ENCODE measurements at regions not wholly inside any gene's neighbourhood (a gene's known extent, or its start where the extent isn't known, plus 50 kb on each side); places are given as distances from the start of the nearest gene placed in this dataset.

- in situ Hi-C loops (cut with HindIII; ENCODE audit: low sequenced_read_pairs): no loop called here
- no peak for DNase-seq (ENCODE audit: low spot score)
These were observed 553.1 kb downstream of the EFNB2 start for GRCh38 chr13:105982219-105982930.

GRCh38 chr13:105979131-105980011 lies 556.1 kb downstream of the EFNB2 start:
- DNase-seq (ENCODE audit: low spot score): no peak
- in situ Hi-C loops (cut with HindIII; ENCODE audit: low sequenced_read_pairs): no loop called here

DNA sequence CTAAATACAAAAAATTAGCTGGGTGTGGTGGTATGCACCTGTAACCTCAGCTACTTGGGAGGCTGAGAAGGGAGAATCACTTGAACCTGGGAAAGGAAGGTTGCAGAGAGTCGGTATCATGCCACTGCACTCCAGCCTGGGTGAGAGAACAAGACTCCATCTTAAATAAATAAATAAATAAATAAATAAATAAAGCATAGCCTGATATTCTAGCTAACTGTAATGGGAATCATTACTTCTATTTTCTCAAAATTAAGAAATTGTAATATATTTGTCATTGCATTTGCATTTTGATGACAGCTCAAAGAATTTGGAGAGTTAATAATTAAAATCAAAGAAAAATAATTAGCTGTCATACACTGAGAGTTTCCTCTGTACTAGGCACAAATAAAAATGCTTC lies 561.1 kb downstream of the EFNB2 start:
- DNase-seq (ENCODE audit: low spot score): no peak
- in situ Hi-C loops (cut with HindIII; ENCODE audit: low sequenced_read_pairs): no loop called here

- in situ Hi-C loops (cut with HindIII; ENCODE audit: low sequenced_read_pairs): no loop called here
- DNase-seq (ENCODE audit: low spot score): no peak
These were observed 562.5 kb downstream of the EFNB2 start for GRCh38 chr13:105972811-105973590.

GRCh38 chr13:105972306-105972721 lies 563.1 kb downstream of the EFNB2 start:
- in situ Hi-C loops (cut with HindIII; ENCODE audit: low sequenced_read_pairs): no loop called here

GRCh38 chr13:105971738-105972137 lies 563.7 kb downstream of the EFNB2 start:
- in situ Hi-C loops (cut with HindIII; ENCODE audit: low sequenced_read_pairs): no loop called here
- DNase-seq (ENCODE audit: low spot score): no peak

More at GRCh38 chr13:105972306-105972721, 563.1 kb downstream of the EFNB2 start:
- DNase-seq (ENCODE audit: low spot score): no peak

DNA sequence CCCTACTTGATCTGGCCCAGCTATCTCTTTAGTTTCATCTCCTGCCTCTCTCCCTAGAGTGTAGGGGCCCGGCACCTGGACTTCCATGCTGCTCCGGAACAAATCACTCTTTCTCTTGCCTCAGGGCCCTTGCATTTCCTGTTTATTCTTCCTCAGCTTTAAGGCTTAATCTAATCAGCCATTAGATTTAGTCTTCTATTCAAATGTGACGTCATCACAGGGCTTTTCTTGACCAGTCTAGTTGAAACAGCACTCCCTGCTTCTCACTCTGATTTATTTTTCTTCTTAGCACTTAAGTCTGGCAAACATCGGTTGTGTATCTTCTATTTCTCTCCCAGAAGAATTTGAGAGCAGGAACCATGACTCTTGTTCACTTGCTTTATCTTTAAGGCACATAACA lies 564.1 kb downstream of the EFNB2 start:
- in situ Hi-C loops (cut with HindIII; ENCODE audit: low sequenced_read_pairs): no loop called here
- no peak for DNase-seq (ENCODE audit: low spot score)

- in situ Hi-C loops (cut with HindIII; ENCODE audit: low sequenced_read_pairs): no loop called here
- DNase-seq (ENCODE audit: low spot score): no peak
These were observed 565.7 kb downstream of the EFNB2 start for GRCh38 chr13:105969761-105970160.

- DNase-seq (ENCODE audit: low spot score): no peak
- in situ Hi-C loops (cut with HindIII; ENCODE audit: low sequenced_read_pairs): no loop called here
These were observed 569.6 kb downstream of the EFNB2 start for GRCh38 chr13:105965910-105966309.

DNA sequence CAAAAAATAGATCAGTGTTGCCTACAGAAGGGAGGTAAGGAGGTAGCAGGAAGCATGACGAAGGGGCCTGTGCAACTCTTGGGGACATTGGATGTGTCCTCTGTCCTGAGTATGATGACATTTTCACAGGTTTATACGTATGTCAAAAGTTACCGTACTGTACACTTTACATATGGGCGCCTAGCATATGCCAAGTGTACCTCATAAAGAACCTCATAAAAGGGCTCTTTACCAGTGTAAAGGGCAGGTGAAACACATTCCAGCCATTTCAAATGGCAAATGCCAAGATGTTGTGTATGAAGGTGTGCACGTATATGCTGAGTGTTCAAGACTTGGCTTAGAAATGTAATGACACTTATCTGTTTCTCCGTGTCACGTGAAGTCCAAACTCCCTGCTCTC lies 573.4 kb downstream of the EFNB2 start:
- DNase-seq (ENCODE audit: low spot score): no peak
- in situ Hi-C loops (cut with HindIII; ENCODE audit: low sequenced_read_pairs): no loop called here

GRCh38 chr13:105961438-105961837 lies 574.0 kb downstream of the EFNB2 start:
- in situ Hi-C loops (cut with HindIII; ENCODE audit: low sequenced_read_pairs): no loop called here
- no peak for DNase-seq (ENCODE audit: low spot score)

GRCh38 chr13:105960326-105960725 lies 575.1 kb downstream of the EFNB2 start:
- in situ Hi-C loops (cut with HindIII; ENCODE audit: low sequenced_read_pairs): no loop called here

GRCh38 chr13:105959876-105960275 lies 575.6 kb downstream of the EFNB2 start:
- DNase-seq (ENCODE audit: low spot score): no peak
- in situ Hi-C loops (cut with HindIII; ENCODE audit: low sequenced_read_pairs): no loop called here

More at GRCh38 chr13:105960326-105960725, 575.1 kb downstream of the EFNB2 start:
- DNase-seq (ENCODE audit: low spot score): peak; percentile 96

- in situ Hi-C loops (cut with HindIII; ENCODE audit: low sequenced_read_pairs): no loop called here
- no peak for DNase-seq (ENCODE audit: low spot score)
These were observed 577.6 kb downstream of the EFNB2 start for GRCh38 chr13:105957769-105958438.

- peak; percentile 93 for DNase-seq (ENCODE audit: low spot score)
- in situ Hi-C loops (cut with HindIII; ENCODE audit: low sequenced_read_pairs): no loop called here
These were observed 578.5 kb downstream of the EFNB2 start for GRCh38 chr13:105956921-105957320.

GRCh38 chr13:105952973-105953290 lies 582.5 kb downstream of the EFNB2 start:
- DNase-seq (ENCODE audit: low spot score): no peak
- in situ Hi-C loops (cut with HindIII; ENCODE audit: low sequenced_read_pairs): no loop called here

DNA sequence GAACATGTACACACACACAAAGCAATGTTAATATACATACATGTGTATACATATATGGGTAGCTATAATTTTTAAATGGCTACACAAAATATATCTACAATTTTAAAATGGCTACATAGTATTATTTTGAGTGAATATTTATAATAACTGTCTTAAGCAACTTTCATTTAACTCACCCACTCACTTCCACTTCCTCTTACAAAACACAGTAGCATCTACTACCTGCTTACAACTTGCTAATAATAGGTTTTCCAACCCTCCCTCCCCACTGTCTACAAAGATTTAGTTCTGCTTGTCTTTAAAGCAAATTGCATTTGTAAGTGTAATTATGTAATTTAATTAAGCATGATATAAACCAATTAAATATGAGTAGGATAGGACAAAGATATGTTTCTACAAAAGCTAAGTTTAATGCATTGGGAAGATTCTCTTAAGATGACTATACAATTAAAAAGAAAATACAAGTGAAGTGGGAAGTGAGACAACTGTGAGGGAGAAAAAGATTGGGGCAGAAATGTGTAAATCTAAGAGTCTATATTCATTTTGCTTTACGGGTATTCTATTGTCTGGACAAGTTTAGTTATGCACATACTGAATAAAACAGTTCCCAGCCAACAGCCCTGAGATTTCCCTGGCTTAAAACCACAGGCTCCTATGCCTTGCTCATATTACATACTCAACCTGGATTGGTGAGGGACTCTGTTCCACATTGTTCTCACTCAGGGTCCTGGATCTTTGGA lies 583.1 kb downstream of the EFNB2 start:
- in situ Hi-C loops (cut with HindIII; ENCODE audit: low sequenced_read_pairs): no loop called here
- DNase-seq (ENCODE audit: low spot score): no peak

- in situ Hi-C loops (cut with HindIII; ENCODE audit: low sequenced_read_pairs): no loop called here
- DNase-seq (ENCODE audit: low spot score): no peak
These were observed 587.3 kb downstream of the EFNB2 start for GRCh38 chr13:105948143-105948542.

- in situ Hi-C loops (cut with HindIII; ENCODE audit: low sequenced_read_pairs): no loop called here
- DNase-seq (ENCODE audit: low spot score): no peak
These were observed 594.6 kb downstream of the EFNB2 start for GRCh38 chr13:105940882-105941281.
